HG03159 (cell line): ENCODE measurements at regions not wholly inside any gene's neighbourhood (a gene's known extent, or its start where the extent isn't known, plus 50 kb on each side); places are given as distances from the start of the nearest gene placed in this dataset.
A peak's percentile ranks its signal among the peaks of the same experiment; 100 is the strongest.

Experiments used
- ATAC-seq: cut with Tn5 transposase; IDR thresholded peaks from one replicate; pipeline ENCODE4 v1.9.1; 2021; ENCODE audit warnings: mild to moderate bottlenecking, moderate library complexity; ENCODE audit not compliant: unreplicated experiment

DNA sequence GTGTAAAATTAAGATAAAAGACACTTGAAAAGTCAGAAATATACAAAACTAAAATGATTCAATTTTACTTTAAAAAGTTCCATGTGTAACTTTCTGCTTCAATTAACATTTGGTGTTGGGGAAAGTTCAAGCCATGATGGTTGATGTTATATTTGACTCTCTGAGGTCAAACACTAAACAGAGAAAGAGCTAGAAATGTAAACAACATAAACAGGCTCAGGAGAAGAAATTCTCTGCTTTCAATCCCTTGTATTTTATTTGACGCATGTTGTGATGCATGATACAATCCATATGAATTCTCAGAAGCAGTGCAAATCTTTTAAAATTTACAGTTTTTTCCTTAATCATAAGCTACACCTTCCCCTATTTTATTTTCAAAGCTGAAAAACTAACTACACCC lies 822.4 kb downstream of the PCDH18 start:
- ATAC-seq, result no peak

DNA sequence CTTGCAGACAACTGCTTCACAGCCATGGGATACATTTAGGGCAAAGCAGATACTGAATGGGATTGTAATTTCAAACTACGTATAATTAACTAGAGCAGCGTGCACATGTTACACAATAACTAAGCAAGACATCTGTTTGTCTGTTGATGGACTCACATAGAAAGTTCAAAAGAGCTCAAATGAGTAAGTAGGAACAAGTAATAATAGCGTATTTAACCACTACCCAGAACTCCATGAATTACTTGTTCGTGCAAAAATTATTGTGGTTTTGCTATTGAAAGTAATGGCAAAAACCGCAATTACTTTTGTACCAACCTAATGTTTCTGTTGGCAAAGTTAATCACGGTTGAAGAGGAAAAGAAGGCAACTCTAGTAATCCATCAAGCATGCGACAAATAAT lies 825.4 kb downstream of the PCDH18 start:
- no peak for ATAC-seq

DNA sequence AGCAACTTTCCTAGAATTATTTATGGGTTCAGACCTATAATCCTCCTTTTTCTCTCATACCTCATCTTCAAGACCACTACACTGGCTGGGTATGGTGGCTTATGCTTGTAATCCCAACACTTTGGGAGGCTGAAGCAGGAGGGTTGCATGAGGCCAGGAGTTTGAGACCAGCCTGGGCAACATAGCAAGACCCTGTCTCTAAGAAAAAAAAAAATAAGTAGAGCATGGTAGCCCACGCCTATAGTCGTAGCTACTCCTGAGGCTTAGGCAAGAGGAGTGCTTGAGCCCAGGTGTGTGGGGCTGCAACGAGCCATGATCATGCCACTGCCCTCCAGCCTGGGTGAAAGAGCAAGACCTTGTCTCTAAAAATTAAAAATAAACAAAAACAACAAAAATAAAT lies 832.4 kb downstream of the PCDH18 start:
- no peak for ATAC-seq

DNA sequence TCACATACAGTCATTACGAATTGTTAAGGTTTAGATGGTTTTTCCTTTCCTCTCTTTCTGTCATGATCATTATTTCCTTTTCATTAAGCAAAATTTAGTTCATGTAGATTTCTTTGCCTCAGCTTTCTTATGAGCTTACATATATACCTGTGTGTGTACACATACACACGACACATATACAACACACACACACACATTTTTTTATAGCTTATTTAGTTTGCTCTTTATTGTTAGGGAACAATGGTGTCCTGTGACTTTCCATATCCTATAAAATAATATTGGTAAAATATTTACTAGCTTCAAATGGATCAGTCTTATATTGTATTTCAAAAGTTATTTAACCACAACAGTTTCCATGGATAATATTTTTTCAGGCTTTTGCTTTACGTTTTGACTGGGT lies 840.7 kb downstream of the PCDH18 start:
- ATAC-seq, result no peak

DNA sequence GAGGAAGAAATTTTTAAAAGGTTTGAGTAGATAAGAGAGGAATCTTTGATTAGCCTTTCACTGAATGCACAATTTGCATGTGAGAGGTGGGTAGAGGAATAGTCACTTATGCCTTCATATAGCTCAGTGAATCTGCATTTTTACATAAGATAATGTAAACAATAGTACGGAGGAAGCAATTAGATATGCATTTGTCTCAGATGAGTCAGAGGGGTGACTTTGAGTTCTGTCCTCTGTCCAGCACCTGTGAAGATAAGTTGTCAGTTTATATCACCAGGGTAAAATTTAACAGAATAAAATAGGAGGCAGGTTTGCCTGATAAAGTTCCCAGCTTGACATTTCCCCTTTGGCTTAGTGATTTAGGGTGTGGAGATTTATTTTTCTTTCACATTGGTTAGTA lies 841.9 kb downstream of the PCDH18 start:
- no peak for ATAC-seq

DNA sequence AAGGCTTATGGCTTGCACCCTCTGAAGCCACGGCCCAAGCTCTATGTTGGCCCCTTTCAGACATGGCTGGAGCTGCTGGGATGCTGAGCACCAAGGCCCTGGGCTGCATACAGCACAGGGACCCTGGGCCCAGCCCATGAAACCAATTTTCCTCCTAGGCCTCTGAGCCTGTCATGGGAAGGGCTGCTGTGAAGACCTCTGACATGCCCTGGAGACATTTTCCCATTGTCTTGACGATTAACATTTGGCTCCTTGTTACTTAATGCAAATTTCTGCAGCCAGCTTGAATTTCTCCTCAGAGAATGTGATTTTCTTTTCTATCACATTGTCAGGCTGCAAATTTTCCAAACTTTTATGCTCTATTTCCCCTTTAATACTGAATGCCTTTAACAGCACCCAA lies 844.7 kb downstream of the PCDH18 start:
- ATAC-seq, result no peak

DNA sequence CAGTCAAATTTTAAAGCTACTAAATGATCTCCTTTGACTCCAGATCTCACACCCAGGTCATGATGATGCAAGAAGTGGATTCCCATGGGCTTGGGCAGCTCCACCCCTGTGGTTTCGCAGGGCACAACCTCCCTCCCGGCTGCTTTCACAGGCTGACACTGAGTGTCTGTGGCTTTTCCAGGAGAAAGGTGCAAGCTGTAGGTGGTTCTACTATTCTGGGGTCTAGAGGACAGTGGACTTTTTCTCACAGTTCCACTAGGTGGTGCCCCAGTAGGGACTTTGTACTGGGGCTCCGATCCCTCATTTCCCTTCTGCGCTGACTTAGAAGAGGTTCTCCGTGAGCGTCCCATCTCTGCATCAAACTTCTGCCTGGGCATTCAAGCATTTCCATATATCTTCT lies 845.2 kb downstream of the PCDH18 start:
- ATAC-seq, result no peak

DNA sequence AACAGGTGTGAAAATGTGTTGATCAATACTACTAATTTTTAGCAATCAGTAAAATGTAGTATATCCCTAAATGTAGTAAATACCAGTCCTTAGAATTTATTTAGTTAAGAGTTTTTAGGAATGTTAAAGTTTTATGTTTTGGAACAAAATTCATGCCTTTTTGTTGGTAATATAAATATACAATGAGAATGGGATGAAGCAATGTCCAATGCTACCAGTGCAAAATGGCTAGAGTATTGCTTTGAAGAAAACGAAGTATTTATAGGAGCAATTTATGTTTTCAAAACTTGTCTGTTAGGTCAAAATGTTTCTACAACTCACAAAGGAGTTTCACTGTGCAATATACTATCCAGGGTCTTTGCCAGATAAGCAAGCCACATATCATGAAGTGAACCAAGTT lies 851.5 kb downstream of the PCDH18 start:
- ATAC-seq, result no peak

DNA sequence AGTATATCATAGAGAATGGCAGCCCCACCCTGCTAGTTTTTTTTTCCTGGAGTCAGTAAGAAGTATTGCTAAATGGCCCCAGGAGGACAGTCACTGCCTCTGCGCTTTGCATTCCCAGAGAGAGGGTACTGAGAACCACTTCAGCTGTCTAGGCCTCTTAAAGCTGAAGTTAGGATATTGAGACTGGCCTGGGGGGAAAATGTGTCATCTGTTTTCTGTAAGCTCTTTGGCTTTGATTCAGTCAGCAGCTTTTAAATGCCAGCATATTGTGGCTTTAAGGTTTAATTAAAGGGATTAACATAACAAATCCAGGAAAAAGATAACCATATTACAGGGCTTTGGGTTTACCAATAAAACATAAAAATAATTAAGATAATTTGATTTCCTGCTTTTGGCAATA lies 852.0 kb downstream of the PCDH18 start:
- no peak for ATAC-seq

DNA sequence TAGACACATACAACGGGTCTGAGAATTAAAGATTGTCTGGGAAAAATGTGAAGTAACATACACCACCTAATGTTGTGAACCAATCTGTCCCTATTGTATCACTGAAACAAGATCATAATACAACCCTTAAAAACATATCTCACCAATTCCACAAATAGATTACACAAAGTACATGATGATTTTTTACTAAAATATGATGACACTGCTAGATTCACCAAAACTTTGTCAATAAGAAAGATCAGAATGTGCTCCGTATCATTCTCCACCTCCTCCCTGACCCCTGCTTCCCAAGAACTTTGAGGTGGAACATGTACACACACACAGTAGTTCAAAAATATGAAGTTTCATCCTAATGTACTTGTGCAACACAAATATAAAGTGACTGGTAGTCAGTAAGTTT lies 862.0 kb downstream of the PCDH18 start:
- no peak for ATAC-seq

DNA sequence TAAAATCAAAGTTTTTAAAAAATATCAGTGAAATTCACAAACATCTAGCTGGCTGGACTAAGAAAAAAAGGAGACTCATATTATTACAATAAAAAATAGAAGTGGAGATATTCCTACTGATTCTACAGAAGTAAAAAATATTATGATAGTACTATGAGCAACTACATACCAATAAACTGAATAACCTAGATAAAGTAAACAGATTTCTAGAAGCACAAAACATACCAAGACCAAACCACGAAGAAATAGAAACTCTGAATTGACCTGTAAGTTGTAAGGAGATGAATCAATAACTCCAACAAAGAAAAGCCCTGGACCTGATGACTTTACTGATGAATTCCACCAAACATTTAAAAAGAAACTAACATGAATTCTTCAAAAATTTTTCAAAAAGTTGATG lies 867.3 kb downstream of the PCDH18 start:
- no peak for ATAC-seq

DNA sequence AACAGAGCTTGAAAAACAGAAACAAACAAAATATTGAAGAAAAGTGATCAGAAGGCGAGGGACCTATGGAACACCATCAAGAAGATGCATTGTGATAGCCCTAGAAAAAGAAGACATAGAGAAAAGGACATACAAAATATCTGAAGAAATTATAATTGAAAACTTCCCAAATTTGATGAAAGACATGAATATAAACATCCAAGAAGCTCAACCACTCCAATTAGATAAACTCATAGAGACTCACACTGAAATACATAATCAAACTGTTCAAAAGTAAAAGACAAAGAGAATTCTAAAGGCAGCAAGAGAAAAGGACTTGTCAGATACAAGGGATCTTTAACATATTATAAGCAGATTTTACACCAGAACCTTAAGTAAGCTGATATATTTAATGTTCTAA lies 869.8 kb downstream of the PCDH18 start:
- no peak for ATAC-seq

DNA sequence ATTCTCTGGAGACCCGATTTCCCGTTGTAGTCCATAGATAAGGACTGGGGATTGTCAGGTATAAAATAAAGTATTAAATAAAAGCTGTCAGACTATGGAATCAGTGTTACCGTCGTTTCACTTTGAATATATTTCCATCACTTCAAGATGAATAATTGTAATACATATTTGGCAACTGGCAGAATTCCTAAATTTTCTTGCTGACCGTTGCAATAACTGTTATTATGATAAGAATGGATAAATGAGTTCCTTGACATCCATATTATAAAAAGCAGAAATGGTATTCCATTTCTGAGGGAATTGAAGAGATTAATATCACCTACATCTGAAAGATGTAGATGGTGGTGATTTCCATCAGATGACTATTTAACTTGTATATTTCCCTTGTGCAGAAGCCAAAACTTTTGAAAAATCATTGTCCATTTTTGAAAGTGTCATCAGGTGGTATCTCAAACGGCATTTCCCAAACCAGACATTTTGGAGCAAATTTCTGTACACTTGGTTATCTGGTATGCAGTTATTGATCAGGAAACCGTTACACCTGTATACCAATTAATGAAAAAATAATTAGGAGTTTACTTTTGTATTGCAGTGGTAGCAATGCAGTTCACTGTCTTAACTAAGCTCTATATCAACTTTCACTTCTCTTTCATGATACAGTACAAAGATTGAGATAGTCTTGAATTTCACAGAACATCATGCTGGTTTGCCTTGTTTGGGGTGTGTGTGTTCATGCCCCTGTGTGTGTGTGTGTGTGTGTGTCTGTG lies 878.5 kb downstream of the PCDH18 start:
- ATAC-seq, result no peak

DNA sequence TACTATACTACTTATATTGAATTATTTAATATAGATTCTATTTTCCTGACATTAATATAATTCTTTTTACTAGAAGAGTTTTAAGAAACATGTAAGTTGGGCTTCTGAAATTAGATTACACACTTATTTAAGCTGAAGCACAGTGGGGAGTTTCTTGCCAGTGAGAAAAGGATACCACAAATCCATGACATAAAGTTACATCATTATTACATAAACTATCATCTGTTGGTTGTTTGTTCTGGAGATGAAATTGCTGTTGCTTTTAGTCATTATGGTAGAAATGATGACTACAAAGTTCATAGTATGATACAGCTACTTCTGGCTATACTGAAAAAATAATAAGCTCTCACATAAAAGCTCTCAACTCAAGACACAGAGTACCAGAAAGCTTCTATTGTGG lies 880.4 kb downstream of the PCDH18 start:
- ATAC-seq, result no peak

DNA sequence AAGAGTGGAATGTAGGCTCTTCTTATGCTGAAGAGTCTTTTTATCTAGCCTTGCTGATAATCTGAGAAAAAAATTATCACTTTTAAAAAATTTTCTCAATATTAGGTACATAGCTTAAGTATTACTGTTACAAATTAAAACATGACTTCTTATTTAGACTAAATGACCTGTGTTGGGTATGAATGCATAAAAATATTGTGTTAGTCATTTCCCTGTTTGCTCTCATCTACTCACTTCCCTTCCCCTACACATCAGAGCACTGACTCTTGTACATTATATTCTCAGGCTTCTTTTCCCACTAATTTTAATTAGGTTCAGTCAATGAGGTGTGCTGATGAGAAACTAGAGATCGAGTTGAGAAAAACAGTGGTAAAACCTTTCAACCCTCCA lies 881.0 kb downstream of the PCDH18 start:
- ATAC-seq, result no peak

DNA sequence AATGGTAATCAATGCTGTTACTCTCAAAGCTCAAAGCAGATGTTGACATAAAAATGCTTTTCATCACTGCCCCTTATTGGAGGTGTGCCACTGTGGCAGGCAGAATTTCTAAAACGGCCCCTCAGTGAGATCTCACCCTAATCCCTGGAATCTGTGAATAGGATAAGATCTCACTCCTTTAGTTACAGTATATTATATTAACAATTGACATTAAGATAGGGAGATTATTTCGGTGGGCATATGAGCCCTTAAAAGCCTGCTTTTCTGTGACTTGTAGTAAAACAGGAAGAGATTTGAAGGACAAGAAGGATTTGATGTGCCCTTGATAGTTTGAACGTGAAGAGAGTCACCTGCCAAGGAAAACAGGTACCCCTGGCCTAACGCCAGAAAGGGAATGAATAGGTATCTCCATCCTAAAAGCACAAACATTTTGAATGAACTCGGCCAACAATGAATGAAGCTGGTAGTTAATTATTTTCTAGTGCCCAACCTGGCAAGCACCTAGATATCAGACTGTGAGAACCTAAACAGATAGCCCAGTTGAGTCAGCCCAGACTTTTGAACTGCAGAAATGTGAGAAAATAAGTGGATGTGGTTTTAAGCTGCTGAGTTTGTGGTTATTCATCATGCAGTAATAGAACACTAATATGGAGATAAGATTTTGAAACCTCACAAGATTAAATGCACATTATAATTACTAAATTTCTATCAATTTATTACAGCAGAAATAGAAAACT lies 881.6 kb downstream of the PCDH18 start:
- ATAC-seq, result peak; percentile 70

DNA sequence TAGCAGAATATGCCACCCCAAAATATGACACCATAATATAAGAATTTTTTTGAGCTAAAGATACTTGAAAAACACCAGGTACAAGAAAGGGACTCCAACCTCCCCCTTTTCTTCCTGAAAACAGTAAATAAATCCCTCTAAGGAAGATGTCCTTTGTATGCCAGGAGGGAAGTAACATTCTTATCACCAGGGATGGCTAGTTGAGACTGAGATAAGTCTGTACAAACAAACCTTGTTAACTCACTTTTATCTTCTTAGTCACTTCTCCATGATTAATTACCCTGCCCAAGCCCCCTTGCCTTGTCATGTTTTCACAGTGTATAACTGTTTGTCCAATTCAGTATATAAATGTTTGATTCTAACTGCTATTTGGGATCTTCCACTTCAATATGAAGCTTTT lies 888.0 kb downstream of the PCDH18 start:
- ATAC-seq, result no peak

DNA sequence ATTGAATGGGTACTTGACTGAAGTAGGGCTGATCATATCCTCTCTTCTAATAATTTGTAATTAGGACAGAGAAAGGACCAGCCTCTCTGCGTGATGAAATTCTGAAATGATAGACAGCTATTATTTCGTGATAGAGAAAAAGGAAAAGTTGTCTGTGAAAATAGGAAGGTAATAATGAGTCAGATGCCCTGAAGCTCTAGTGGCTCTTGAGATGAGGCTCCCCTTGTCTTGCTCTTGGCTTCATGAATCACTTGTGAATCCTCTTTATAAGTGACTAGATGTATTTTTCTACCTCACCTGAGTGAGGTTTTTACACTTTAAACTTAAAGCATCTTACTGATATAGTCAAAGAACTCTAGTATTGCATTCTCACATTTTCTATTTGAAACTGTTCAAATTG lies 888.9 kb downstream of the PCDH18 start:
- no peak for ATAC-seq

DNA sequence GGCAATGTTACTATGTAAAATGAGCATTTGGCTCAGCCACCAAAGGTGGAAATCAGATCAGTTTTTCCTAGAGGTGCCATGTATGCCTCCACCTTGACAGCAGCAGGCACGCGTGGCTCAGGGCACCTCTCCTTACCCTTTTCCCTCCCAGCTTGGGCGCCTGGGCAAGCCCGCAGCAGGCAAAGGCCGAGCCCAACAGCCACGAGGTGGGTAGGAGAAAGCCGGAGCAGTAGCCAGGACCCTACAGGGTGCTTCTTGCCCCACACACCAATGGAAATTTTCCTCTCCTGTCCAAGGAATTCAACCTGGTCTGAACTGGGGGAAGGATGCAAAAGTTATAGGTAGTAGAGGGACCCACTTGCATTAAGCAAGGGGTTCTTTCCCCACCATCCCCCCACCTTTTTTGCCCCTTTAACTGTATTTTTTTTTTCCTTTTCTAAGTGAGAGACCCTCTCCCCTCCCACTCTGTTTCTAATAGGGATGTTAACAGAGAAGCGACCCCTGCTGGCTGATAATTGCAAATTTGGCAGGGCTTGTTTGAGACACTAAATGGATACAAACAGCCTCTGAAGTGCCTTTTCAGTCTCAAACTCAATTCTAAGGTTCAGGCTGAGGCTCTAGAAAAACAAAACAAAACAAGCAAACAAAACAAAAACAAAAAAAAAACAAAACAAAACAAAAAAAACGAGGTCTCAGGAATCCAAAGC lies 895.1 kb downstream of the PCDH18 start:
- peak; percentile 49 for ATAC-seq

DNA sequence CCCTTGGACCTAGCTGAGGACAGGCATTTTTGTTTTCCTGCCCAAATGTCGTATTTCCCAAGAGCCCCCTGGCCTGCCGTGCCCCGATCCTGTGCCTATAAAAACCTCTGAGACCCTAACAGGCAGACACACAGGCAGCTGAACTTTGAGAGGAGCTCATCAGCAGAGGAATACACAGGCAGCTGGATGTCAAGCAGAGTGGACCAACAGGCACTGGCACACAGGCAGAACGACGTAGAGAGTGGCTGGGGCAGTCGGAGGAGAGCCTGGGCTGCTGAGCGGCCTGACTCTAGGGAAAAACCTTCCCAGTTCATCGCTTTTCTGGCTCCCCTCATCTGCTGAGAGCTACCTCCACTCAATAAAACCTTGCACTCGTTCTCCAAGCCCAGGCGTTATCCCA lies 896.1 kb downstream of the PCDH18 start:
- ATAC-seq, result no peak

DNA sequence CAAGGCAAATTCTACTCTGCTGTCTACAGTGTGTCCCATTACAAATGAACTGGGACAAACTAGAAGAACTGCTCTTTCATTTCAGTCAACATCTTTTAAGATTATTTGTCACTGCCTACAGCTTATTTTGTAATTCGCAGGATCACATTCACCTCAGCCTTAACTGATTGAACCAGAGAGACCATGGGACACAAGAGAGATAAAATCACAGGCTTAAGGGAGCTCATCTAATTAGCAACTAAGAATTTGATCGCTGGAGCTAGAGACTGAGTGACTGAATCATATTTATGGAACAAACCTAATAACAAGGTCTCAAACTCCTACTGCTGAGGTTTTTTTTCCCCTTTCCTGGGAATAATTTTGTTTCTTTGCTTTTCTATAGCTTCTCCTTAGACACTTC lies 898.2 kb downstream of the PCDH18 start:
- no peak for ATAC-seq

DNA sequence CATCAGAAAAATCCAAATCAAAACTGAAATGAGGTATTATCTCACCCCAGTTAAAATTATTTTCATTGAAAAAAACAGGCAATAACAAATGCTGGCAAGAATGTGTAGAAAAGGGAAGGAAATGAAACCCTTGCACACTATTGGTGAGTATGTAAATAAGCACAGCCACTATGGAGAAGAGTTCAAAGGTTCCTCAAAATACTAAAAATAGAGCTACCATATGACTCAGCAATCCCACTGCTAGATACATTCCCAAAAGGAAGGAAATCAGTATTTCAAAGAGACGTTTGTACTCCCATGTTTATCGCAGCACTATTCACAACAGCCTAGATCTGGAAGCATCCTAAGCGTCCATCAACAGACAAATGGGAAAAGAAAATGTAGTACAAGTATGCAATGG lies 932.4 kb downstream of the PCDH18 start:
- ATAC-seq, result no peak
